ENCODE measurements at regions not wholly inside any gene's neighbourhood (a gene's known extent, or its start where the extent isn't known, plus 50 kb on each side); places are given as distances from the start of the nearest gene placed in this dataset.

GRCh38 chr4:176014583-176015108 lies 51.0 kb upstream of the WDR17 start:
- no peak for DNase-seq

Measured in activated gamma-delta T cell (primary cell).